ENCODE measurements at regions not wholly inside any gene's neighbourhood (a gene's known extent, or its start where the extent isn't known, plus 50 kb on each side); places are given as distances from the start of the nearest gene placed in this dataset.

GRCh38 chr6:44537306-44538049 is 150.0 kb downstream of the CDC5L start:
- Mint-ChIP-seq H3K27me3 (ENCODE audit: low read depth) (no peaks in the 10 kb centered on the region), H3K4me3 (ENCODE audit: unreplicated experiment) (no peak overlapping the region), H3K36me3 (ENCODE audit: low read depth) (no peaks in the 10 kb centered on the region), H3K27ac (ENCODE audit: unreplicated experiment) (no peak overlapping the region), H3K4me1 (ENCODE audit: low read depth) (peaks cover 11% of the 10 kb centered on the region), H3K9me3 (ENCODE audit: low read depth) (no peaks in the 10 kb centered on the region)
- no peak for TF ChIP-seq CTCF (IDR thresholded peaks at IDR 0.05)
- DNase-seq (ENCODE audit: low spot score): no peak

GRCh38 chr6:44538131-44538806 is 150.8 kb downstream of the CDC5L start:
- no peak for DNase-seq (ENCODE audit: low spot score)
- TF ChIP-seq CTCF (IDR thresholded peaks at IDR 0.05): no peak
- Mint-ChIP-seq H3K4me3 (ENCODE audit: unreplicated experiment) (no peak overlapping the region), H3K4me1 (ENCODE audit: low read depth) (peaks cover 18% of the 10 kb centered on the region), H3K27ac (ENCODE audit: unreplicated experiment) (no peak overlapping the region), H3K36me3 (ENCODE audit: low read depth) (no peaks in the 10 kb centered on the region), H3K27me3 (ENCODE audit: low read depth) (no peaks in the 10 kb centered on the region), H3K9me3 (ENCODE audit: low read depth) (no peaks in the 10 kb centered on the region)

GRCh38 chr6:44538807-44539201 is 151.3 kb downstream of the CDC5L start:
- H3K4me1 Mint-ChIP-seq (ENCODE audit: low read depth): peaks cover 18% of the 10 kb centered on the region
- H3K4me3 Mint-ChIP-seq (ENCODE audit: unreplicated experiment): no peak overlapping the region
- H3K27ac Mint-ChIP-seq (ENCODE audit: unreplicated experiment): no peak overlapping the region
- no peak for DNase-seq (ENCODE audit: low spot score)
- no peaks in the 10 kb centered on the region for H3K36me3 Mint-ChIP-seq (ENCODE audit: low read depth)
- no peak for TF ChIP-seq CTCF (IDR thresholded peaks at IDR 0.05)
- no peaks in the 10 kb centered on the region for H3K27me3 Mint-ChIP-seq (ENCODE audit: low read depth)
- no peaks in the 10 kb centered on the region for H3K9me3 Mint-ChIP-seq (ENCODE audit: low read depth)

GRCh38 chr6:44539701-44540355 is 152.3 kb downstream of the CDC5L start:
- TF ChIP-seq CTCF (IDR thresholded peaks at IDR 0.05): no peak
- DNase-seq (ENCODE audit: low spot score): no peak
- no peaks in the 10 kb centered on the region for H3K9me3 Mint-ChIP-seq (ENCODE audit: low read depth)
- H3K27ac Mint-ChIP-seq (ENCODE audit: unreplicated experiment): no peak overlapping the region
- peaks cover 18% of the 10 kb centered on the region for H3K4me1 Mint-ChIP-seq (ENCODE audit: low read depth)
- H3K36me3 Mint-ChIP-seq (ENCODE audit: low read depth): no peaks in the 10 kb centered on the region
- H3K27me3 Mint-ChIP-seq (ENCODE audit: low read depth): no peaks in the 10 kb centered on the region
- H3K4me3 Mint-ChIP-seq (ENCODE audit: unreplicated experiment): no peak overlapping the region

- no peak for TF ChIP-seq CTCF (IDR thresholded peaks at IDR 0.05)
- H3K4me1 Mint-ChIP-seq (ENCODE audit: low read depth): peaks cover 18% of the 10 kb centered on the region
- no peak overlapping the region for H3K4me3 Mint-ChIP-seq (ENCODE audit: unreplicated experiment)
- no peaks in the 10 kb centered on the region for H3K27me3 Mint-ChIP-seq (ENCODE audit: low read depth)
- no peak overlapping the region for H3K27ac Mint-ChIP-seq (ENCODE audit: unreplicated experiment)
- DNase-seq (ENCODE audit: low spot score): no peak
- no peaks in the 10 kb centered on the region for H3K9me3 Mint-ChIP-seq (ENCODE audit: low read depth)
- no peaks in the 10 kb centered on the region for H3K36me3 Mint-ChIP-seq (ENCODE audit: low read depth)
These were observed 153.4 kb downstream of the CDC5L start for GRCh38 chr6:44540881-44541280.

All from chondrocyte (in vitro differentiated cells).